Stimulated activated CD4-positive, alpha-beta T cell treated with anti-CD3 and anti-CD28 coated beads, Interleukin-15, amount 100 ng/mL, for 48 hours (primary cell): ENCODE measurements at regions not wholly inside any gene's neighbourhood (a gene's known extent, or its start where the extent isn't known, plus 50 kb on each side); places are given as distances from the start of the nearest gene placed in this dataset.

ENCODE experiments used
- DNase-seq, 2 donors: peaks; one replicate each; pipeline ENCODE4 v3.0.0-alpha.2; 2020; ENCODE audit warnings: low read depth in 2 of 2

- no peak for DNase-seq
Observed at GRCh38 chr1:207971331-207972219, 60.6 kb upstream of the CD34 start.

GRCh38 chr1:207970329-207971233, 59.7 kb upstream of the CD34 start:
- DNase-seq: no peak

GRCh38 chr1:207969528-207969927, 58.6 kb upstream of the CD34 start:
- no peak for DNase-seq

DNA sequence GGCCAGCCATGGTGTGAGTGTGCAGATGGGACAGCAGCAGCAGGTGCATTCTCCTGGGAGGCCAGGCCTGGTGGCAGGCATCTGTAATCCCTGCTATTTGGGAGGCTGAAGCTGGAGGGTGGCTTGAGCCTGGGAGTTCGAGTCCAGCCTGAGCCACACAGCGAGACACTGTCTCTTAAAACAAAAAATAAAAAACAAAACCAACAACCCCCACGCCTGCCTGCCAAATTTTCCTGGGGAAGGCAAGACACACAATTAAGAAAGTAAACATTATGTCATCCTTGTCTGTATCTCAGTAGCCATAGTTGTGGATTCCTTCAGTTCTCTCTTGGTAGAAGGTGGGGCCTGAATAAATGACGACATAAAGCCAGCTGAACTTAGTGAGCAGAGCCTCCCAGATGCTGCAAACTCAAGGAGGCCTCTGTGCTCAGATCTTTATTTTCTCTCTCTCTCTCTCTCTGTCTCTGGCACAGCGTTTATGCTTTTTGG, 57.6 kb upstream of the CD34 start:
- no peak for DNase-seq

- no peak for DNase-seq
Observed at GRCh38 chr1:207967703-207968102, 56.8 kb upstream of the CD34 start.

DNA sequence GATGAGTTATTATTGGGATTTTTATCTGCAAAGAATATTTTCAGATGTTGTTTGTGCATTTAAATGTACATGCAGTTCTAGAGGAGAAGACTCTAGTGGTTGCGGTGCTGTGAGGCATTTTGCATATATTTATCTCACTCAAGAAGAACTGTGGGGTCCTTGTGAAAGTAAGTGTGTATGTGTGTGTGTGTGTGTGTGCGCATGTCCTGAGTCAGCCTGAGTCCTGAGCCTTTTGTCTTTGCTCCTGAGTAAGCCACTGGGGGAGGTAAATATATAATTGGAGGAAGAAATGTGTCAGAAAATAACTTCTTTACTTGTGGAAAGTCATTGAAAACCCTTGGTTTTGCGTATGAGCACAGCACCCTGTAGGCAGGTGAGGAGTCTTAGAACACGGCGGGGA, 55.6 kb upstream of the CD34 start:
- no peak for DNase-seq

DNA sequence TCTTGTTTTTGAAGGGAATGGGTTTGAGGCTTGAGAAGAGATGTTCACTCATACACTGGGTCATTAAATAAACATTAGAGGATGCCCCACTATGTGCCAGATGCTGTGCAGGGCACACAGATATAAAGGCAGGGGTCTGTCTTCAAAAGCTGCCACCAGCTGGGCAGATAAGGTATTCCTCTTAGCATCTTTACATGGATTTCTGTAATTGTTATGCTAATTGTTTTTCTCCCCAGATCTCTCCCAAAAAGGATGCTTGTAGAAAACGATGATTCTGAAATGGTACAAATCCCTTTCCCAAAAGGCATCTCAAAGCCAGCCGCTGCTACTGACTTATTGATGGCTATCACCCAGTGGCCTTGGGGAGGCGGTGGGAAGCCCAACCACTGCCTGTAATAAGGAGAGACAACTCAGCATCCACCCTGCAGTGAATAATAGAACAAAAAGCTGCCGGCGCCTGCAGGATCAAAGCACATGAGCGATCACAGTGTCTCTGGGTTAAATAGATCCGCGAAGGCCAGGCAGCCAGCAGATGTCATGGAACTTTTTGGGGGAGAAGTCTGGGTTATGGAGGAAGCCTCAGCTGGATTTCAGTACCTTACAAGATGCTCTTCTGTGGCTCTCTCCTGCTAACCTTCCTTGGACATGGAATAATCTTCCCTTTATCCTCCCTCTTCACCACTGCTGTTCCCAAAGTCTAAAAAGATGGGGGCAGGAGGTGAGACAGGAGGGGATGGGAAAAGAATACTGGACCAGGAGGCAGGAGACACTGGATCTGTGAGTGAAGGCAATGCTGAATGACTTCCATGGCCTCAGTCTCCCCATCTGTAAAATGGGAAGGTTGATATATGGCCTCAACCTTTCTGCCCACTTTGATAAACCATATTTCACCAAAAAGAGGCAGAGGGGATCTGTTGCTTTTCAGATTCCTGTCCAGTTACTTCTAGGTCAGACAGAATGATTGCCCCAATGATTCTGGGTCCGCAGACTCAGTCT, 54.8 kb upstream of the CD34 start:
- no peak for DNase-seq

GRCh38 chr1:207964195-207964966, 53.5 kb upstream of the CD34 start:
- DNase-seq: no peak

- DNase-seq: peak; percentile 52 to 69
Observed at GRCh38 chr1:207963427-207964194, 52.7 kb upstream of the CD34 start.

DNA sequence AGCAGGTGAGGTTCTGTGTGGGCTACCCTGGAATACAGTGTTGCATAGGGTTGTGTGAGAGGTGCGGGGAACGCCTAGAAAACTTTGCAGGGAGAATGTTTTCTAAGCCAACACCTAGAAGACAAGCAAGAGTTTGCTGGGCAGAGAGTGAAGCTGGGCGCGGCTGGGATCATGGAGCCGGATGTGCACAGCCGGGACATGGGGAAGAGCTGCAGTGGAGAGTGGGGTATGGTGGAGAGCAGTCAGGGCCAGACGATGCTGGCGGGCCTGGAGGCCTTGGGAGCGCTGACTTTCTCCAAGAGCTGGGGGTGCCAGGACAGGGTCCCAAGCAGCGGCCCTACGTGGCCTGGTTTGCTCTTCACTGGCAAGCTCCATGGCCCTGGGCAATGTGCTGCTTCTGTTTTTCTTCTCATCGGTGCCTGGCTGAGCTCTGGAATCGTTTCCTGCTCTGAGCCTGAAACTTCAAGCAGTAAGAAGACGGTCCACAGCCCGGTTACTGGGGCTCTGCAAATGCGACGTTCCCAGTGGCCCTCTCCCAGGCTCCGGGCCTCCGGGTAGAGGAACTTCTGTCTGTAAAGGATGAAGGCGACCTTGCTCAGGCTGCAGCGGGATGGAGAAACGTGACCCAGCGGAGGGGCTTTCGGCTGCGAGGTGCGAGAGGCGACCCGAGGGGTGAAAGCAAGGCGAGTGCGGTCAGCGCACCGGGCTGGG, 51.9 kb upstream of the CD34 start:
- DNase-seq: no peak
